ENCODE measurements at regions not wholly inside any gene's neighbourhood (a gene's known extent, or its start where the extent isn't known, plus 50 kb on each side); places are given as distances from the start of the nearest gene placed in this dataset.

DNA sequence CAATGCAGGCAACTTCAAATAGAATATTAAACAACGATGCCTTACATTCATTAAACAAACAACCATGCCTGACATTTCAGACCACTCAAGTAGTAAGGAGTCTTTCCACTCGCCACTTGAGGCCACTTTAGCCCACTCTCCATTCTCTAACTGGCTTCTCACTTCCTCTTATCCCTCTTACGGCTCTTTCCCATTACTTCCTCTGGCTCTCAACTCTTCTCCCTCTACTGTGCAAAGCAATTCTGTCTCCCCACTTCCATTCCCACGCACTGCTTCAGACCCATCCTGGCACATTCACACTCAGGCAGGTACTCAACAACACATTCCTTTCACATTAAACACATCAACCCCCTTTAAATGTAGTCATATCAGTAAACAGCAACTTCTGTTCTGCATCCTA lies 229.8 kb upstream of the IPO5 start (continued):
- TF ChIP-seq JUND (IDR thresholded peaks at IDR 0.05; ENCODE audit: low read length), result no peak

DNA sequence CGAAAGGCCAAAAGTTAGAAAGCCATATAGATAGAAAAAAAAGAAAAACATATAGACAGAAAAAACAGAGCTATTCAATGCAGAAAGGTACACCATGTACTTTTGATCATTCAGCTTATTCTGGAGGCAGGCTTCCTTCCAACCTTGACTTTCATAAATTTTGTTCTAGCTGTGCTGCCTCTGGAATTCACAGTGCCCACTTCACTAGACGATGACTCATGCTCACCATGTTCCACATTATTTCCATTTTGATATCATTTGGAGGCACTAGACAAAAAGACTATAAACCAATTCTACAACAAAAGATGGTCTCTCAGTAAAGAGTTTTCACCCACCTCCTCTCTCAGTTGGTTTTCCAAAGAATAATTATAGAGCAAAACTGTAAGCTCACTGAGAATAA lies 229.0 kb upstream of the IPO5 start:
- Histone ChIP-seq H3K36me3 (ENCODE audit: control insufficient read depth in 2 of 4, insufficient read depth in 4 of 4, low read length in 3 of 4) (no peaks in the 10 kb centered on the region), H4K8ac (ENCODE audit: extremely low read depth, insufficient read depth, low read length) (no peak overlapping the region), H2BK12ac (ENCODE audit: low read depth, low read length) (no peak overlapping the region), H3K4ac (replicated peaks; ENCODE audit: insufficient read length, low read depth, low read length) (no peak overlapping the region), H2BK120ac (replicated peaks; ENCODE audit: low read depth, low read length) (no peak overlapping the region), H3K27me3 (replicated peaks in 1 of 4; ENCODE audit: control insufficient read depth in 3 of 4, extremely low read depth in 1 of 4, insufficient read depth in 3 of 4, low read length in 3 of 4) (no peaks in the 10 kb centered on the region), H3K79me1 (ENCODE audit: low read depth, low read length) (no peaks in the 10 kb centered on the region), H3K56ac (replicated peaks; ENCODE audit: insufficient read length, low read depth, low read length) (no peak overlapping the region), H2AK5ac (ENCODE audit: low read depth, low read length) (no peak overlapping the region), H3K18ac (ENCODE audit: extremely low read depth, low read length) (no peak overlapping the region), H3K4me1 (replicated peaks in 1 of 4; ENCODE audit: control insufficient read depth in 3 of 4, insufficient read depth in 4 of 4, low read length in 3 of 4) (no peaks in the 10 kb centered on the region), H3K4me2 (ENCODE audit: insufficient read depth in 1 of 2, low read depth in 2 of 2, low read length in 2 of 2) (no peak overlapping the region), H3K79me2 (ENCODE audit: control insufficient read depth in 1 of 2, insufficient read depth in 2 of 2, low read length in 2 of 2) (no peaks in the 10 kb centered on the region), H3K4me3 (ENCODE audit: extremely low read depth in 1 of 4, insufficient read depth in 2 of 4, low read depth in 3 of 4, low read length in 4 of 4) (no peak overlapping the region), H3K9ac (replicated peaks in 1 of 4; ENCODE audit: extremely low read depth in 1 of 4, low read depth in 3 of 4, low read length in 3 of 4) (no peak overlapping the region), H3K23me2 (ENCODE audit: low read depth, low read length) (no peaks in the 10 kb centered on the region; the same call in 1 of the 2 replicates), H3K9me3 (ENCODE audit: insufficient read depth in 2 of 2, low read depth in 1 of 2, low read length in 1 of 2) (no peaks in the 10 kb centered on the region; a peak in 1 of 4 replicates), H4K20me1 (replicated peaks in 1 of 2; ENCODE audit: control insufficient read depth in 1 of 2, insufficient read depth in 2 of 2, low read length in 2 of 2) (no peaks in the 10 kb centered on the region), H2AFZ (ENCODE audit: low read length) (no peak overlapping the region), H4K5ac (ENCODE audit: insufficient read length, low read depth, low read length) (no peak overlapping the region), H2BK20ac (ENCODE audit: low read length) (no peak overlapping the region), H3K27ac (ENCODE audit: low read depth, low read length) (no peak overlapping the region), H2BK5ac (ENCODE audit: low read depth, low read length) (no peak overlapping the region), H4K91ac (replicated peaks; ENCODE audit: insufficient read length, low read length) (no peak overlapping the region), H2BK15ac (ENCODE audit: low read length) (no peak overlapping the region), H3K23ac (ENCODE audit: insufficient read length) (no peak overlapping the region), H3K14ac (ENCODE audit: insufficient read length) (no peak overlapping the region)
- DNase-seq (ENCODE audit: low read depth in 1 of 2, low spot score in 2 of 2) (no peak), FAIRE-seq (no peak)
- ChIA-PET CTCF (ENCODE audit: partially characterized antibody) (interaction anchor here (0.5 to 2.4 kb wide), 6 partner anchors 10 to 615 kb away, joined by 3 to 5 read pairs (median 4); no protein-coding TSS in a partner anchor), POLR2A (ENCODE audit: partially characterized antibody) (no interaction called here)
- TF ChIP-seq NANOG (IDR thresholded peaks at IDR 0.05; ENCODE audit: insufficient read depth, low read depth, low read length, poor library complexity, severe bottlenecking), result no peak
- no peak for TF ChIP-seq POU5F1 (IDR thresholded peaks at IDR 0.05; ENCODE audit: low read depth, low read length)
- TF ChIP-seq EZH2 (IDR thresholded peaks at IDR 0.05; ENCODE audit: low read depth, low read length, severe bottlenecking), result no peak
- TF ChIP-seq CEBPB (IDR thresholded peaks at IDR 0.05; ENCODE audit: low read depth, low read length), result no peak
- TF ChIP-seq CTBP2 (IDR thresholded peaks at IDR 0.05; ENCODE audit: borderline replicate concordance, insufficient read depth, insufficient read length, low read length), result no peak
- 93% methylated on average over 2 of the region's 2 CpGs; no CpG with 5 or more reads in 1 of the 2 experiments for WGBS, 2 experiments (ENCODE audit: extremely low coverage in 1 of 2, insufficient coverage in 1 of 2, insufficient read length in 1 of 2, insufficient replicate concordance in 2 of 2, low coverage in 1 of 2, low lambda C conversion rate in 2 of 2, missing lambda C conversion rate in 1 of 2)
